Activated CD8-positive, alpha-beta T cell treated with anti-CD3 and anti-CD28 coated beads for 36 hours (primary cell): ENCODE measurements at regions not wholly inside any gene's neighbourhood (a gene's known extent, or its start where the extent isn't known, plus 50 kb on each side); places are given as distances from the start of the nearest gene placed in this dataset.

Experiments used
- ATAC-seq: fragments of 200-7000 bp; cut with Tn5 transposase; one replicate; pipeline ENCODE4 v1.10.0; 2021; ENCODE audit warnings: mild to moderate bottlenecking, moderate library complexity
- CTCF ChIA-PET: fragments of 350-600 bp; sonication (Branson Sonifier 250); formaldehyde crosslinking; loops from one replicate; lab custom pipeline; 2021; ENCODE audit warnings: antibody characterized with exemption; lab: Charles Lee
- POLR2A ChIA-PET: fragments of 350-600 bp; sonication (Branson Sonifier 250); formaldehyde crosslinking; loops from one replicate; lab custom pipeline; 2021; ENCODE audit warnings: antibody characterized with exemption; lab: Charles Lee
- DNase-seq: peaks from one replicate; pipeline ENCODE4 v3.0.0-alpha.2; 2020
- H3K27ac Mint-ChIP-seq: one replicate; pipeline ENCODE4 v1.8.0; 2021; ENCODE audit warnings: mild to moderate bottlenecking, mixed read lengths
- H3K27me3 Mint-ChIP-seq: one replicate; pipeline ENCODE4 v1.8.0; 2021; ENCODE audit warnings: mixed read lengths
- H3K36me3 Mint-ChIP-seq: one replicate; pipeline ENCODE4 v1.8.0; 2021; ENCODE audit warnings: low read depth, mixed read lengths
- H3K4me1 Mint-ChIP-seq: one replicate; pipeline ENCODE4 v1.8.0; 2021; ENCODE audit warnings: low read depth, mixed read lengths
- H3K4me3 Mint-ChIP-seq: one replicate; pipeline ENCODE4 v1.8.0; 2021; ENCODE audit warnings: mild to moderate bottlenecking, moderate library complexity, mixed read lengths
- H3K9me3 Mint-ChIP-seq: one replicate; pipeline ENCODE4 v1.8.0; 2021; ENCODE audit warnings: mixed read lengths
- intact Hi-C: fragments of 100-400 bp; cut with micrococcal nuclease; formaldehyde crosslinking; loops from one replicate; pipeline ENCODE4 v1.10.0; 2022
- TF ChIP-seq, protein P1 (sequence below): fragments of 200-600 bp; IDR thresholded peaks from one replicate; pipeline ENCODE4 v1.8.0; 2022; ENCODE audit warnings: antibody characterized with exemption, mild to moderate bottlenecking

DNA sequence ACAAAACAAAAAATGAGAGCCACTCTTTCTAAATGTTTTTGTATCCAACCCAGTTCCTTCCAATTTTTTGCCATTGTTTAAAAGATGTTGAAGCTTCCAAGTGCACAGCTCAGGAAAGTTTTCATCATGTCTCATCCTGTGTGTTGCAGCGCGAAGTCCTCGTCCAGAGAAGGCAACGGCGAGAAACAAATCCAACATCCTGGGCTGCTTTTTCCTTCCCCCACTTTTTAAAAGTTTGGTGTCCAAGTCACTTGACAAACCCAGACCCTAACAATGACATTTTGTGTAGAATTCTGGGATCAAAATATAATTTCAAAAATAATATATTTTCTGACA is 92.3 kb downstream of the ANKRD60 start:
- H3K9me3 Mint-ChIP-seq, result no peaks in the 10 kb centered on the region
- intact Hi-C loops, result no loop called here
- ChIA-PET POLR2A (no interaction called here), CTCF (no interaction called here)
- H3K4me1 Mint-ChIP-seq, result peaks cover 11% of the 10 kb centered on the region
- DNase-seq, result no peak
- H3K4me3 Mint-ChIP-seq, result no peak overlapping the region
- no peak overlapping the region for H3K27ac Mint-ChIP-seq
- TF ChIP-seq, protein P1, sequence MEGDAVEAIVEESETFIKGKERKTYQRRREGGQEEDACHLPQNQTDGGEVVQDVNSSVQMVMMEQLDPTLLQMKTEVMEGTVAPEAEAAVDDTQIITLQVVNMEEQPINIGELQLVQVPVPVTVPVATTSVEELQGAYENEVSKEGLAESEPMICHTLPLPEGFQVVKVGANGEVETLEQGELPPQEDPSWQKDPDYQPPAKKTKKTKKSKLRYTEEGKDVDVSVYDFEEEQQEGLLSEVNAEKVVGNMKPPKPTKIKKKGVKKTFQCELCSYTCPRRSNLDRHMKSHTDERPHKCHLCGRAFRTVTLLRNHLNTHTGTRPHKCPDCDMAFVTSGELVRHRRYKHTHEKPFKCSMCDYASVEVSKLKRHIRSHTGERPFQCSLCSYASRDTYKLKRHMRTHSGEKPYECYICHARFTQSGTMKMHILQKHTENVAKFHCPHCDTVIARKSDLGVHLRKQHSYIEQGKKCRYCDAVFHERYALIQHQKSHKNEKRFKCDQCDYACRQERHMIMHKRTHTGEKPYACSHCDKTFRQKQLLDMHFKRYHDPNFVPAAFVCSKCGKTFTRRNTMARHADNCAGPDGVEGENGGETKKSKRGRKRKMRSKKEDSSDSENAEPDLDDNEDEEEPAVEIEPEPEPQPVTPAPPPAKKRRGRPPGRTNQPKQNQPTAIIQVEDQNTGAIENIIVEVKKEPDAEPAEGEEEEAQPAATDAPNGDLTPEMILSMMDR, result no peak
- no peak for ATAC-seq
- H3K36me3 Mint-ChIP-seq, result no peaks in the 10 kb centered on the region
- H3K27me3 Mint-ChIP-seq, result peaks cover 56% of the 10 kb centered on the region

DNA sequence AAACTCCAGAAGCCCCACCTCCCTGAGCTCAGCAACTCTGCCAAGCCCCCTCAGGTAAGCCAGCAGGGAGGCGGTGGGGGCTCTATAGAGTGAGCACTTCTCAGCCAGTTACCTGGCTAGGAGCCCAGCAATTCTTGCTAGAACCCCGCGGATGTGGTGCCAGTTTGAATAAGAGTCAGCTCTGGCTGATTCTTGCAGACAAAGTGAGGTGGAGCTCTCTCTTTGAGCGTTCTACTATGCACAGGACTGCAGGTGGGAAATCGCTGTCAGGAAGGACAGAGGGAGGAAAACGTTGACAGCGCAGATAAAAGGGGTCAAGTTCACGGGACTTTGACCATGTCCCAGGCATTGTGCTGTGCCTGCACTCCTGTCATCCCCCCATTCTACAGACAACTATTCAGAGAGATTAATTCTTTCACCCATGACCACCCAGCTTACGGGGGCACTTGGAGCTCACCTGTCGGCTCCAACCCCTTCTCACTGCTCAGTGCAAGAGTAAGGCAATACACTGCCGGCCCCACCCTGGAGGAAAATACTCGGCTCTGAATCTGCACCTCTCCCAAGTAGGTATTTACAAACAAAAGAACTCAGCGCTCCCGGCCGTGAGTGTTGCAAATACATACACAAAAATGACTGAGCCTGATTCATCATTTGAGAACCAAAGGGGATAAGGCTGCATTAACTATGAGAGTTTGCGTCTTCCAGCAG is 92.9 kb downstream of the ANKRD60 start:
- peaks cover 11% of the 10 kb centered on the region for H3K4me1 Mint-ChIP-seq
- no peaks in the 10 kb centered on the region for H3K9me3 Mint-ChIP-seq
- peaks cover 59% of the 10 kb centered on the region for H3K27me3 Mint-ChIP-seq
- ATAC-seq (no peak), DNase-seq (no peak)
- intact Hi-C loops, result no loop called here
- no peak overlapping the region for H3K27ac Mint-ChIP-seq
- H3K36me3 Mint-ChIP-seq, result no peaks in the 10 kb centered on the region
- TF ChIP-seq, protein P1, result no peak
- POLR2A ChIA-PET, result no interaction called here
- CTCF ChIA-PET, result interaction anchor here (1.3 kb wide), 1 partner anchor 49 kb away, joined by 4 read pairs; no protein-coding TSS in a partner anchor
- H3K4me3 Mint-ChIP-seq, result no peak overlapping the region

DNA sequence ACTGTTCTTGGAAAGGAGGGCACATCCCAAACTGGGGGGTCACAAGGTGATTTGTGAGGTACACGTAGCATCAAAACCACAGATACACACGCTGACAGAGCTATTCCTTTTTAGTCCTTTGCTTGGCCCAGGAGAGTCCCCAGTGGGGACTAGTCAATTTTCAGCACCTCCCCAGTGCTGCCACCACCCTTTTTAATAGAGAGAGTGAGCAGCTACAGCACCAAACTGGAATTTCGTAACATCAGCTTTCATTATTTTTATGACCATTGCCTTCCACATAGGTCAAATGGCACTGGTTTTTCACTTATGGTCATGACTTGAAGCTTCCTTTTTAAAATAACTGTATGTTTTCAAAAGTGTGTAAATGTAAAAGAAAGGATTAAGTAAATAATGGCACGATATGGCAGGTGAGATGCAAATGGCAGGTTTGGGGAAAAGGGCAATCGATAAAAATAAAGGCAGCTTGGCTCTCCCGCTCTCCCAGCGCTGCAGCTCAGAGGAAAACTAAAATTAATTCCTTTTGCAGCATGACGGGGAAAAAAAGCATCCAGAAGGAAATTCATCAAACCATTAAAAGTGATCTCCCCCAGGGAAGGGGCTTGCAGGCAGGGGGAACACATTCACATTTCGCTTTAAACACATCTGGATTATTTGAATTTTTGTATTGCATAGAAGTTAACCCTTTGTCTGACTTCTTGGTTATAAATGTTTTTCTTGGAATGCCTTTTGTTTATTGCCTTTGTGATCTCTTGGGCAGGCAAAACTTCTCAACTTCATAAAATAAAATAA is 95.2 kb downstream of the ANKRD60 start:
- H3K4me3 Mint-ChIP-seq, result no peak overlapping the region
- TF ChIP-seq, protein P1, result no peak
- CTCF ChIA-PET, result no interaction called here
- peaks cover 11% of the 10 kb centered on the region for H3K4me1 Mint-ChIP-seq
- H3K9me3 Mint-ChIP-seq, result no peaks in the 10 kb centered on the region
- no peak for ATAC-seq
- H3K27ac Mint-ChIP-seq, result no peak overlapping the region
- DNase-seq, result no peak
- H3K27me3 Mint-ChIP-seq, result peaks cover 69% of the 10 kb centered on the region
- intact Hi-C loops, result no loop called here
- POLR2A ChIA-PET, result no interaction called here
- no peaks in the 10 kb centered on the region for H3K36me3 Mint-ChIP-seq

DNA sequence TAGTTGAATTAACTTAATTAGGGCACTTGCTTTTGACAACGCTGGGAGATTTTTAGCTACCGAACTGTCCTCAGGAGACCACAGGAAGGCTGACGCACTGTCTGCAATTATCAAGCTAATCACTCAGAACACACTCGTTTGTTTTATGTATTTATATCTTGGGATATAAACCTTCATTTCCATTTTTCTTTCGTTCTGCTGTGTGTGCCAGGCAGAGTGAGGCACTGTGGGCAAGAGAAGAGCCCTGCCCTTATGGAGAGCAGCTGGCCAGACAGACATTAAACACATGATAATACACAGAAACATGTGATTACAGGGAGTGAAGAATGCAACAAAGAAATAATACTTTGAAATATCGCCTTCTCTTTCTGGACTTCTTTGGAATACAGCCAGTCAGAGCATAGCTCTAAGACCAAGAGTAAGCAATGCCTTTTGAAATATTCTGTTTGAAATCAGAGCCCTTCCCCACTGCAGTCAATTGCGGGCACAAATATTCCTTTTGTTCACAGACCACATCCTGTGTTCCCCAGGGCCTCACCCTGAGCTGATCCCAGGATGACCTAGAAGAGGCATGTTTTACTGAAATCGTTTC is 96.8 kb downstream of the ANKRD60 start:
- ChIA-PET POLR2A (no interaction called here), CTCF (interaction anchor here (1.0 to 1.1 kb wide), 2 partner anchors 12 to 45 kb away, joined by 3 to 6 read pairs; no protein-coding TSS in a partner anchor)
- Mint-ChIP-seq H3K4me1 (peaks cover 14% of the 10 kb centered on the region), H3K27me3 (peaks cover 66% of the 10 kb centered on the region), H3K4me3 (no peak overlapping the region), H3K27ac (no peak overlapping the region), H3K9me3 (peaks cover 2% of the 10 kb centered on the region), H3K36me3 (no peaks in the 10 kb centered on the region)
- ATAC-seq (no peak), DNase-seq (no peak)
- TF ChIP-seq, protein P1, result no peak
- intact Hi-C loops, result no loop called here

DNA sequence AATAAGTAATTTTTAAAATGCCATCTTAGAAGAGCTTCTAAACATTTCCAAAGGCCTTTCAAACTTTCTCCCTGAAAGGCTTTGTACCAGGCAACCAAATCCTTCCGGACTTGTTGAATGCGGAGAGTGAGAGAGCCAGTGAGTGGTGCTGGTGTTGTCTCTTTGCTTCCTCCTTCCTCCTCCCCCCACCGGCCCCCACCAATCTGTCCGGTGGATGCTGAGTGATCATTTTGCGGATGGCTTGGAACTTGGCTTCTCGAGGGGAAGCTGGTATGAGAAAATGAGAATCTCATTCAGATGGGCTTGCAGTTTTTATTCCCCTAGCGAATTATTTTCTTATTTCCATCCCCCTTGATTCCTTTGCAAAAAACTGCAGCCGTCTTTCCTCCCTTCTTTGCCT is 97.3 kb downstream of the ANKRD60 start:
- Mint-ChIP-seq H3K4me3 (no peak overlapping the region), H3K27me3 (peaks cover 69% of the 10 kb centered on the region), H3K27ac (no peak overlapping the region), H3K36me3 (no peaks in the 10 kb centered on the region), H3K9me3 (peaks cover 6% of the 10 kb centered on the region), H3K4me1 (peaks cover 14% of the 10 kb centered on the region)
- POLR2A ChIA-PET, result no interaction called here
- DNase-seq, result no peak
- CTCF ChIA-PET, result interaction anchor here (1.0 to 1.1 kb wide), 2 partner anchors 12 to 44 kb away, joined by 3 to 6 read pairs; no protein-coding TSS in a partner anchor
- TF ChIP-seq, protein P1, result no peak
- no peak for ATAC-seq
- intact Hi-C loops, result no loop called here
